GM21717 (cell line): ENCODE measurements at regions not wholly inside any gene's neighbourhood (a gene's known extent, or its start where the extent isn't known, plus 50 kb on each side); places are given as distances from the start of the nearest gene placed in this dataset.

Source experiments
- ATAC-seq: cut with Tn5 transposase; IDR thresholded peaks from one replicate; pipeline ENCODE4 v1.9.1; 2021; ENCODE audit warnings: mild to moderate bottlenecking, moderate library complexity; ENCODE audit not compliant: unreplicated experiment

GRCh38 chr2:64848945-64849344 is 140.3 kb upstream of the SLC1A4 start:
- ATAC-seq = no peak

- no peak for ATAC-seq
Observed at GRCh38 chr2:64850642-64851041, 138.6 kb upstream of the SLC1A4 start.

GRCh38 chr2:64852771-64853241 is 136.4 kb upstream of the SLC1A4 start:
- no peak for ATAC-seq

GRCh38 chr2:64853306-64853705 is 135.9 kb upstream of the SLC1A4 start:
- no peak for ATAC-seq

GRCh38 chr2:64853894-64854293 is 135.3 kb upstream of the SLC1A4 start:
- no peak for ATAC-seq

- ATAC-seq = no peak
Observed at GRCh38 chr2:64854773-64855237, 134.4 kb upstream of the SLC1A4 start.

GRCh38 chr2:64857581-64858471 is 131.4 kb upstream of the SLC1A4 start:
- no peak for ATAC-seq

GRCh38 chr2:64858541-64859311 is 130.5 kb upstream of the SLC1A4 start:
- ATAC-seq = no peak

GRCh38 chr2:64859312-64860212 is 129.6 kb upstream of the SLC1A4 start:
- peak; percentile 31 for ATAC-seq

- ATAC-seq = peak; percentile 32
Observed at GRCh38 chr2:64860276-64860885, 128.8 kb upstream of the SLC1A4 start.

GRCh38 chr2:64860936-64861335 is 128.3 kb upstream of the SLC1A4 start:
- no peak for ATAC-seq

- no peak for ATAC-seq
Observed at GRCh38 chr2:64861452-64862397, 127.5 kb upstream of the SLC1A4 start.

GRCh38 chr2:64862623-64863022 is 126.6 kb upstream of the SLC1A4 start:
- no peak for ATAC-seq

- ATAC-seq = no peak
Observed at GRCh38 chr2:64863097-64863820, 125.9 kb upstream of the SLC1A4 start.

GRCh38 chr2:64865073-64865830 is 123.9 kb upstream of the SLC1A4 start:
- ATAC-seq = peak; percentile 33

GRCh38 chr2:64865831-64866345 is 123.3 kb upstream of the SLC1A4 start:
- no peak for ATAC-seq

GRCh38 chr2:64866797-64867196 is 122.4 kb upstream of the SLC1A4 start:
- no peak for ATAC-seq
